Skeletal muscle tissue (tissue), 3 donors: ENCODE measurements at regions not wholly inside any gene's neighbourhood (a gene's known extent, or its start where the extent isn't known, plus 50 kb on each side); places are given as distances from the start of the nearest gene placed in this dataset.
"Not testable (repeated sequence)": the region's sequence is repeated elsewhere in the genome, so short reads cannot be mapped to it uniquely, and the experiment has no call there.

Experiments used
- H3K27ac ChIP-seq: one replicate; pipeline ENCODE4 v1.7.0; 2013; ENCODE audit warnings: mild to moderate bottlenecking, low read depth, low read length, inconsistent platforms
- H3K27me3 ChIP-seq, 3 donors: one replicate each; pipeline ENCODE4 v1.7.0; 2013; ENCODE audit warnings: low read length in 3 of 3; ENCODE audit not compliant: control insufficient read depth in 3 of 3, insufficient read depth in 3 of 3
- H3K36me3 ChIP-seq, 3 donors: one replicate each; pipeline ENCODE4 v1.7.0; 2013; ENCODE audit warnings: low read length in 3 of 3; ENCODE audit not compliant: control insufficient read depth in 3 of 3, insufficient read depth in 3 of 3
- H3K4me1 ChIP-seq, 3 donors: one replicate each; pipeline ENCODE4 v1.7.0; 2013; ENCODE audit warnings: low read length in 3 of 3, mild to moderate bottlenecking in 3 of 3; ENCODE audit not compliant: control insufficient read depth in 3 of 3, insufficient read depth in 3 of 3
- H3K4me3 ChIP-seq, 3 donors: one replicate each; pipeline ENCODE4 v1.7.0; 2013; ENCODE audit warnings: low read length in 3 of 3
- H3K9ac ChIP-seq, 3 donors: one replicate each; pipeline ENCODE4 v1.7.0; 2013; ENCODE audit warnings: low read length in 3 of 3, mild to moderate bottlenecking in 3 of 3, moderate library complexity in 2 of 3, low read depth in 1 of 3
- H3K9me3 ChIP-seq, 3 donors: one replicate each; pipeline ENCODE4 v1.7.0; 2013; ENCODE audit warnings: low read length in 3 of 3; ENCODE audit not compliant: control insufficient read depth in 3 of 3
- donor health status: Osteomylitis.

GRCh38 chr2:35436893-35437292 lies 918.7 kb upstream of the CRIM1 start:
- H3K9me3 ChIP-seq, H3K4me3 ChIP-seq, H3K9ac ChIP-seq, H3K27me3 ChIP-seq, H3K4me1 ChIP-seq, H3K27ac ChIP-seq, H3K36me3 ChIP-seq: not testable (repeated sequence)

GRCh38 chr2:35428548-35428947 lies 927.0 kb upstream of the CRIM1 start:
- H3K36me3 ChIP-seq, result no peaks in the 10 kb centered on the region
- no peaks in the 10 kb centered on the region for H3K4me1 ChIP-seq
- H3K27ac ChIP-seq, result no peak overlapping the region
- no peaks in the 10 kb centered on the region for H3K27me3 ChIP-seq
- no peak overlapping the region for H3K4me3 ChIP-seq
- H3K9me3 ChIP-seq, result no peaks in the 10 kb centered on the region
- H3K9ac ChIP-seq, result no peak overlapping the region

DNA sequence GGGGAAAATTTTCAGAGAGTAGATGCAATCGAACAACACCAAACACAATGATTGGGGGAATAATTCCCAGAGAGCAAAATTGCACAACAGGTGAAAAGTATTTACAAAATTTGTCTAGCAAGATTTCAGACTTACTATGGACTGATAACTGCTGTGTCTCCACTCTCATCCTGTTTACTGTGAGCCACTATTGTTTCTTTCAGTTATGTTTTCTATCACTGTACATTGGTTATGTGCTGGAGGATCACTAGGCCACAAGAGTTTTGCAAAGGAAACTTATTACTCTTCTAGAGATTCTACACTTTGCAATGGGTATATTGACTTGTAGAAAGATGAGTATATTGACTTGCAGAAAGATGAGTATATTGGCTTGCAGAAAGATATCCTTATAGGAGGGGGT lies 934.1 kb upstream of the CRIM1 start:
- H3K4me3 ChIP-seq, result no peak overlapping the region
- no peak overlapping the region for H3K9ac ChIP-seq
- H3K27me3 ChIP-seq, result no peaks in the 10 kb centered on the region
- no peaks in the 10 kb centered on the region for H3K4me1 ChIP-seq
- H3K9me3 ChIP-seq, result no peaks in the 10 kb centered on the region
- H3K27ac ChIP-seq, result no peak overlapping the region
- no peaks in the 10 kb centered on the region for H3K36me3 ChIP-seq

GRCh38 chr2:35417293-35417692 lies 938.3 kb upstream of the CRIM1 start:
- Histone ChIP-seq H3K36me3 (no peaks in the 10 kb centered on the region), H3K9me3 (no peaks in the 10 kb centered on the region), H3K27ac (no peak overlapping the region), H3K4me3 (no peak overlapping the region), H3K9ac (no peak overlapping the region), H3K27me3 (no peaks in the 10 kb centered on the region), H3K4me1 (no peaks in the 10 kb centered on the region)

- Histone ChIP-seq H3K4me1 (no peaks in the 10 kb centered on the region), H3K27me3 (no peaks in the 10 kb centered on the region), H3K9ac (no peak overlapping the region), H3K9me3 (no peaks in the 10 kb centered on the region), H3K36me3 (no peaks in the 10 kb centered on the region), H3K4me3 (no peak overlapping the region), H3K27ac (no peak overlapping the region)
Observed at GRCh38 chr2:35416391-35417140, 939.0 kb upstream of the CRIM1 start.

- Histone ChIP-seq H3K36me3 (no peaks in the 10 kb centered on the region), H3K27ac (no peak overlapping the region), H3K9ac (no peak overlapping the region), H3K4me3 (no peak overlapping the region), H3K4me1 (no peaks in the 10 kb centered on the region), H3K9me3 (no peaks in the 10 kb centered on the region), H3K27me3 (no peaks in the 10 kb centered on the region)
Observed at GRCh38 chr2:35415942-35416341, 939.6 kb upstream of the CRIM1 start.

GRCh38 chr2:35415282-35415681 lies 940.3 kb upstream of the CRIM1 start:
- no peak overlapping the region for H3K27ac ChIP-seq
- H3K4me3 ChIP-seq, result no peak overlapping the region
- H3K36me3 ChIP-seq, result no peaks in the 10 kb centered on the region
- H3K27me3 ChIP-seq, result no peaks in the 10 kb centered on the region
- H3K9me3 ChIP-seq, result no peaks in the 10 kb centered on the region
- H3K9ac ChIP-seq, result no peak overlapping the region
- H3K4me1 ChIP-seq, result no peaks in the 10 kb centered on the region

DNA sequence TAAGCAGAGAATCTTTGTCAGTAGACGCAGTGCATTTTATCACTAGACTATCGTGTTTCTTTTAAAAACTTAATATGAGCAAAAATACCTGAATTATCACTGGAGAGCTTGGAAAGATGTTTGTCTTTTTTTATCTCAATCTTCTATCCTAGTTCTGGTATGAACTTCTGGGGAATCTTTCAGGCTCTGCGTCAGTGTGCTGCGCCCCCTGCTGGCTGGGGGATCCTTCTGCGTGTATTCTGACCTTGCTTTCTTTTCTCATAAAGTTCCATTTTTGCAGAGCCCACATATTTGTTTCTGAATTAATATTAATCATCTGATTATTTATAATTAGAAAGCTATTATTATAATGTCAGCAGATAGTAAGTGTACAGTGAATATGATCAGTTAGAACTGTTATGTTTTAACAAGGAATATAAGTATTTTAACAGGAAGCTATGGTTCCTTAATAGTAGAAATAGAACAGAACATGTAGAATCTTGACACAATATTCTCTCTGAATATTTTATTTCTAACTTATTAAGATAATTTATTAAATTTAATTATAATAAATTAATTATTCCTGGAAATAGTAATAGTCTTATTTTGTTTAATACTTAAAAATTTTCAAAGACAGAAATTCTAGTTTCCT lies 945.0 kb upstream of the CRIM1 start:
- no peaks in the 10 kb centered on the region for H3K9me3 ChIP-seq
- no peaks in the 10 kb centered on the region for H3K27me3 ChIP-seq
- no peak overlapping the region for H3K4me3 ChIP-seq
- H3K27ac ChIP-seq, result no peak overlapping the region
- H3K36me3 ChIP-seq, result no peaks in the 10 kb centered on the region
- no peak overlapping the region for H3K9ac ChIP-seq
- H3K4me1 ChIP-seq, result no peaks in the 10 kb centered on the region

DNA sequence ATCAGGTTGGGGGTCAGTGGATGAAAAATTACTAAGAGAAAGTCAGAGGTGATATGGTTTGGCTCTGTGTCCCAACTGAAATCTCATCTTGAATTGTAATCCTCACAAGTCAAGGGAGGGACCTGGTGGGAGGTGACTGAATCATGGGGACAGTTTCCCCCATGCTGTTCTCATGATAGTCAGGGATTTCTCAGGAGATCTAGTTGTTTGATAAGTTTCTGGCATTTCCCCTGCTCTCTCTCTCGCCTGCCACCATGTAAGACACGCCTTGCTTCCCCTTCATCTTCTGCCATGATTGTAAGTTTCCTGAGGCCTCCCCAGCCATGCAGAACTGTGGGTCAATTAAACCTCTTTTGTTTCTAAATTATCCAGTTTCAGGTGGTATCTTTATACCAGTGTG lies 945.8 kb upstream of the CRIM1 start:
- Histone ChIP-seq H3K27ac (no peak overlapping the region), H3K9me3 (no peaks in the 10 kb centered on the region), H3K9ac (no peak overlapping the region), H3K27me3 (no peaks in the 10 kb centered on the region), H3K36me3 (no peaks in the 10 kb centered on the region), H3K4me3 (no peak overlapping the region), H3K4me1 (no peaks in the 10 kb centered on the region)

DNA sequence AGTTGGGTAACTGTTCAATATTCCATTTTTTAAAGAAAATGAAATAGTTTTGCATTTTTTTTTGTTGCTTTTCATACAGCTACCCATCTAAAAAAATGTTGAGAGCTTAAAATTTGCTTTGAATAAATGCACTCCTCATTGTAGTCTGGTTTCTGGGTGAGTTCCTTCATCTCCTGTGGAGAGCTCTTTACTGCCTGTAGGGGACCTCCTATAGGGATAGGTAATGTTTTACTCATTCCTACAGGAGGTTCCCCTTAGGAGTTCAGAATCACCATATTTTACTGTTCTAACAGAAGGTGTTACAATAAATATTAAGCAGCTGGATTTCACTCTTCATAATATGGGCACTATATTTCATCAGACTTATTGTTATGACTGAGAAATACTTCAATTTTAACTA lies 947.3 kb upstream of the CRIM1 start:
- Histone ChIP-seq H3K27ac (no peak overlapping the region), H3K27me3 (no peaks in the 10 kb centered on the region), H3K9me3 (no peaks in the 10 kb centered on the region), H3K9ac (no peak overlapping the region), H3K36me3 (no peaks in the 10 kb centered on the region), H3K4me1 (no peaks in the 10 kb centered on the region), H3K4me3 (no peak overlapping the region)
